ENCODE measurements at regions not wholly inside any gene's neighbourhood (a gene's known extent, or its start where the extent isn't known, plus 50 kb on each side); places are given as distances from the start of the nearest gene placed in this dataset.

DNA sequence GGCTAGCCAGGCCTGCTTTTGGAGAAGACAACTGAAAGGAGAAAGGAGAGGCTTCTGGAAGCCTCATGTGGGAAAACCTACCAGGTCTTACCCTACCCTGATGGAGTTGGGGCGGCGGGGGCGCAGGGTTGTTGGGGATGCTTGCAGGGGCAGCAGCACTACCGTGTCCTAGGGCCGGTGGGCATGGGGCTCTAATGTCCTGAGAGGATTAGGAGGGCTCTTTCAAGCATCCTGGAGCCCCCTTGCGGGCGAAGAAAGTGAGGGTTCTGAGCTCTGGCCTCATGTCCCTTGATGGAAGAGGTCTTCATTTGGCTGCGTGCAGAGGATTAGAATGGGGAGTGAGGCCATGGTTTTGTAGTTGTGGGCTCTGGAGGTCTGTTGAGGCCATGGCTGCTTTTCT, 86.9 kb upstream of the PITX1 start:
- Histone ChIP-seq H3K27ac (ENCODE audit: low read depth, low read length, poor library complexity, severe bottlenecking) (no peak overlapping the region), H3K4me3 (ENCODE audit: low read depth, low read length, poor library complexity, severe bottlenecking) (no peak overlapping the region), H3K9me3 (ENCODE audit: low read depth, low read length, poor library complexity, severe bottlenecking) (no peaks in the 10 kb centered on the region), H3K27me3 (replicated peaks; ENCODE audit: insufficient read depth, low read depth, low read length, poor library complexity) (peaks cover 6% of the 10 kb centered on the region), H3K4me1 (ENCODE audit: insufficient read depth, low read length, poor library complexity, severe bottlenecking) (no peaks in the 10 kb centered on the region), H3K36me3 (ENCODE audit: insufficient read depth, low read length, poor library complexity, severe bottlenecking) (no peaks in the 10 kb centered on the region)
- no peak for TF ChIP-seq EZH2 (IDR thresholded peaks at IDR 0.05; ENCODE audit: borderline replicate concordance, low read depth, low read length, poor library complexity, severe bottlenecking)
- TF ChIP-seq, protein P1, sequence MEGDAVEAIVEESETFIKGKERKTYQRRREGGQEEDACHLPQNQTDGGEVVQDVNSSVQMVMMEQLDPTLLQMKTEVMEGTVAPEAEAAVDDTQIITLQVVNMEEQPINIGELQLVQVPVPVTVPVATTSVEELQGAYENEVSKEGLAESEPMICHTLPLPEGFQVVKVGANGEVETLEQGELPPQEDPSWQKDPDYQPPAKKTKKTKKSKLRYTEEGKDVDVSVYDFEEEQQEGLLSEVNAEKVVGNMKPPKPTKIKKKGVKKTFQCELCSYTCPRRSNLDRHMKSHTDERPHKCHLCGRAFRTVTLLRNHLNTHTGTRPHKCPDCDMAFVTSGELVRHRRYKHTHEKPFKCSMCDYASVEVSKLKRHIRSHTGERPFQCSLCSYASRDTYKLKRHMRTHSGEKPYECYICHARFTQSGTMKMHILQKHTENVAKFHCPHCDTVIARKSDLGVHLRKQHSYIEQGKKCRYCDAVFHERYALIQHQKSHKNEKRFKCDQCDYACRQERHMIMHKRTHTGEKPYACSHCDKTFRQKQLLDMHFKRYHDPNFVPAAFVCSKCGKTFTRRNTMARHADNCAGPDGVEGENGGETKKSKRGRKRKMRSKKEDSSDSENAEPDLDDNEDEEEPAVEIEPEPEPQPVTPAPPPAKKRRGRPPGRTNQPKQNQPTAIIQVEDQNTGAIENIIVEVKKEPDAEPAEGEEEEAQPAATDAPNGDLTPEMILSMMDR (conservative IDR thresholded peaks at IDR 0.05; ENCODE audit: low read depth, low read length) = no peak
- intact Hi-C loops (cut with micrococcal nuclease; ENCODE audit: unreplicated experiment) = no loop called here
- ChIA-PET CTCF (no interaction called here), POLR2A (ENCODE audit: low non-redundant PET) (interaction anchor here (0.6 kb wide), 1 partner anchor 35 kb away, joined by 4 read pairs; no protein-coding TSS in a partner anchor)
- no TSS peak for BruUV-seq (replicated peaks)
- no peak for DNase-seq (ENCODE audit: low spot score)

DNA sequence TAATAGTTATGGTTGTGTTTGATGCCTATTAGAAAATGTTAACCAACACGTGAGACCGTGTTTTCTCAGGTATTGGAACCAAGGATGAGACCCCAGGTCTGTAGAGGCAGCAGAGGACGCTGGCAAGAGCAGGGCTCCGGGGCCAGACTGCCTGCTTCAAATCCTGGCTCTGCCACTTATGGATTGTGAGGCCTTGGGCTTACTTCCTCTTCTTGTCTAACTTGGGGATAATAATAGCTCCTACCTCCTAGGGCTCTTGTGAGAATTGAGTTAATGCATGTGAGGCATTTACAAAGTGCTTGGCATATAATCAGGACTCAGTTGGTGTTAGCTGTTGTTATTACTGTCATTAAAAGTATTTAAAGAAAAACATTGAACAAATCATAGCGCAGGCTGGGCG, 85.5 kb upstream of the PITX1 start:
- H3K36me3 ChIP-seq (ENCODE audit: insufficient read depth, low read length, poor library complexity, severe bottlenecking) = no peaks in the 10 kb centered on the region
- H3K4me3 ChIP-seq (ENCODE audit: low read depth, low read length, poor library complexity, severe bottlenecking) = no peak overlapping the region
- no peak for DNase-seq (ENCODE audit: low spot score)
- TF ChIP-seq EZH2 (IDR thresholded peaks at IDR 0.05; ENCODE audit: borderline replicate concordance, low read depth, low read length, poor library complexity, severe bottlenecking) = no peak
- TF ChIP-seq, protein P1 (conservative IDR thresholded peaks at IDR 0.05; ENCODE audit: low read depth, low read length) = no peak
- no peak overlapping the region for H3K27ac ChIP-seq (ENCODE audit: low read depth, low read length, poor library complexity, severe bottlenecking)
- peaks cover 6% of the 10 kb centered on the region for H3K27me3 ChIP-seq (replicated peaks; ENCODE audit: insufficient read depth, low read depth, low read length, poor library complexity)
- no TSS peak for BruUV-seq (replicated peaks)
- ChIA-PET POLR2A (ENCODE audit: low non-redundant PET) (no interaction called here), CTCF (no interaction called here)
- H3K9me3 ChIP-seq (ENCODE audit: low read depth, low read length, poor library complexity, severe bottlenecking) = no peaks in the 10 kb centered on the region
- H3K4me1 ChIP-seq (ENCODE audit: insufficient read depth, low read length, poor library complexity, severe bottlenecking) = no peaks in the 10 kb centered on the region
- intact Hi-C loops (cut with micrococcal nuclease; ENCODE audit: unreplicated experiment) = no loop called here

DNA sequence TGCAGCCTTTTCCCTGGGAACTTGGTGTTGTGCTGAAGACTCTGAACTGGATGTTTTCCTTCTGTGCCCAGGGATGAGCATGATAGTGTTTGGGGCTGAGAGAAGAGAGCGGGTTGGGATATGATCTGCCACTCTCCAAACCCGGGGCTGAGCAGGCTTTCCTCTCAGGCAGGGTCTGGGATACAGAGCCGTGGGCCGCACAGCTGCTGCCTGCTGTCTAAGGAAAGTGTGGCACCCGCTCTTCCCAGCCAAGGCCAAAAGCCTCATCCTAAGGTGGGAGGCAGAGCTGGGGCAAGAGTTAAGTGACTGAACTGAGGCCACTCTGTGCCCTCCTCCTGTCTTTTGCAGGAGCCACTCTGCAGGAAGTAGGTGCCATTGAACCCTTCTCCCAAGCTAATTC, 83.6 kb upstream of the PITX1 start:
- intact Hi-C loops (cut with micrococcal nuclease; ENCODE audit: unreplicated experiment) = no loop called here
- no TSS peak for BruUV-seq (replicated peaks)

More for the DNA sequence above, 83.6 kb upstream of the PITX1 start:
- no peak for TF ChIP-seq EZH2 (IDR thresholded peaks at IDR 0.05; ENCODE audit: borderline replicate concordance, low read depth, low read length, poor library complexity, severe bottlenecking)
- TF ChIP-seq, protein P1 (conservative IDR thresholded peaks at IDR 0.05; ENCODE audit: low read depth, low read length) = no peak
- Histone ChIP-seq H3K27me3 (replicated peaks; ENCODE audit: insufficient read depth, low read depth, low read length, poor library complexity) (no peaks in the 10 kb centered on the region), H3K36me3 (ENCODE audit: insufficient read depth, low read length, poor library complexity, severe bottlenecking) (no peaks in the 10 kb centered on the region), H3K4me3 (ENCODE audit: low read depth, low read length, poor library complexity, severe bottlenecking) (no peak overlapping the region), H3K27ac (ENCODE audit: low read depth, low read length, poor library complexity, severe bottlenecking) (no peak overlapping the region), H3K4me1 (ENCODE audit: insufficient read depth, low read length, poor library complexity, severe bottlenecking) (no peaks in the 10 kb centered on the region), H3K9me3 (ENCODE audit: low read depth, low read length, poor library complexity, severe bottlenecking) (no peaks in the 10 kb centered on the region)
- ChIA-PET CTCF (no interaction called here), POLR2A (ENCODE audit: low non-redundant PET) (no interaction called here)
- no peak for DNase-seq (ENCODE audit: low spot score)
